ENCODE measurements at regions not wholly inside any gene's neighbourhood (a gene's known extent, or its start where the extent isn't known, plus 50 kb on each side); places are given as distances from the start of the nearest gene placed in this dataset.

DNA sequence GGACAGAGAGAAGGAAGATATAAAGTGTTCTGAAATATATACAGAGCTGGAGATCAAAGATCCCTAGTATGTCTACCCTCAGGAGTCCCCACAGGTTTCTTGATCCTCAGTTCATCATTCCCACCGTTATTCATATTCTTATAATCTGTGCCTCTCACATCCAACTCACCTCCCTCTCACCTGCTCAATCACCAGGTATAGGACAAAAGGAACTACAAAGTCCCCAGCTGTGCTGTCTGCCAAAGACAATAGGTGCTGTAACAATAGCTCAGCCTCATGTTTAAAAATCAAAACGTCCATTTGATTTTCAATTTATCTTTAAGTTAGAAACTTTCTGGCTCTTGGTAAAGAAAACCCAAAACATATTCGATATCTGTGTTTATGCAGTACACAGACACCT, 121.1 kb upstream of the PKN2 start:
- TF ChIP-seq, protein P1, sequence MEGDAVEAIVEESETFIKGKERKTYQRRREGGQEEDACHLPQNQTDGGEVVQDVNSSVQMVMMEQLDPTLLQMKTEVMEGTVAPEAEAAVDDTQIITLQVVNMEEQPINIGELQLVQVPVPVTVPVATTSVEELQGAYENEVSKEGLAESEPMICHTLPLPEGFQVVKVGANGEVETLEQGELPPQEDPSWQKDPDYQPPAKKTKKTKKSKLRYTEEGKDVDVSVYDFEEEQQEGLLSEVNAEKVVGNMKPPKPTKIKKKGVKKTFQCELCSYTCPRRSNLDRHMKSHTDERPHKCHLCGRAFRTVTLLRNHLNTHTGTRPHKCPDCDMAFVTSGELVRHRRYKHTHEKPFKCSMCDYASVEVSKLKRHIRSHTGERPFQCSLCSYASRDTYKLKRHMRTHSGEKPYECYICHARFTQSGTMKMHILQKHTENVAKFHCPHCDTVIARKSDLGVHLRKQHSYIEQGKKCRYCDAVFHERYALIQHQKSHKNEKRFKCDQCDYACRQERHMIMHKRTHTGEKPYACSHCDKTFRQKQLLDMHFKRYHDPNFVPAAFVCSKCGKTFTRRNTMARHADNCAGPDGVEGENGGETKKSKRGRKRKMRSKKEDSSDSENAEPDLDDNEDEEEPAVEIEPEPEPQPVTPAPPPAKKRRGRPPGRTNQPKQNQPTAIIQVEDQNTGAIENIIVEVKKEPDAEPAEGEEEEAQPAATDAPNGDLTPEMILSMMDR (IDR thresholded peaks at IDR 0.05; ENCODE audit: low read length): no peak
- no peak for TF ChIP-seq EZH2 (IDR thresholded peaks at IDR 0.05; ENCODE audit: borderline replicate concordance, low read length)

Data from OCI-LY1 (cell line).